ENCODE measurements at regions not wholly inside any gene's neighbourhood (a gene's known extent, or its start where the extent isn't known, plus 50 kb on each side); places are given as distances from the start of the nearest gene placed in this dataset.
A peak's percentile ranks its signal among the peaks of the same experiment; 100 is the strongest.
"Not testable (repeated sequence)": the region's sequence is repeated elsewhere in the genome, so short reads cannot be mapped to it uniquely, and the experiment has no call there.

- no peak overlapping the region for H3K4me3 ChIP-seq (ENCODE audit: low read length)
- no peak for DNase-seq (ENCODE audit: low read depth)
- TF ChIP-seq CTCF (conservative IDR thresholded peaks at IDR 0.05; ENCODE audit: low read depth, low read length), result no peak
Observed at GRCh38 chr11:104682206-104682605, 216.1 kb downstream of the CASP12 start.

DNA sequence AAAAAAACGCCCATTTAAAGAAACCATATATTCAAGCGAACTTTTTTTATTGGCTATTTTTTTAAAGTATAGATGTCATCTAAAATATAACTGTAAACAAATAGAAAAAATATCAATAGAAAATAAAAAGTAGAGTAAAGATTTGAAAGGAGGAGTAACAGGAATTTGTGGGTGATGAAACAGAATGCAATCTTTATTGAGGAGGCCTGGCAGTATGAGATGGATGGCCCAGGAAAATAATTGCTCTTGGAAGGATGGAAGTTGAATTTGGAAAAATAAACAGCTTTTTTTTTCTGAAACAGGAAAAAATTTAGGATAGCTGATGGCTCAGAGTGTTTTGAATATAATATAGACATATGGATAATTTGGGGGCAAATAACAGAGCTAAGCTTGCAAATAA lies 219.0 kb downstream of the CASP12 start:
- DNase-seq (ENCODE audit: low read depth), result no peak
- H3K4me3 ChIP-seq (ENCODE audit: low read length), result no peak overlapping the region
- no peak for TF ChIP-seq CTCF (conservative IDR thresholded peaks at IDR 0.05; ENCODE audit: low read depth, low read length)

DNA sequence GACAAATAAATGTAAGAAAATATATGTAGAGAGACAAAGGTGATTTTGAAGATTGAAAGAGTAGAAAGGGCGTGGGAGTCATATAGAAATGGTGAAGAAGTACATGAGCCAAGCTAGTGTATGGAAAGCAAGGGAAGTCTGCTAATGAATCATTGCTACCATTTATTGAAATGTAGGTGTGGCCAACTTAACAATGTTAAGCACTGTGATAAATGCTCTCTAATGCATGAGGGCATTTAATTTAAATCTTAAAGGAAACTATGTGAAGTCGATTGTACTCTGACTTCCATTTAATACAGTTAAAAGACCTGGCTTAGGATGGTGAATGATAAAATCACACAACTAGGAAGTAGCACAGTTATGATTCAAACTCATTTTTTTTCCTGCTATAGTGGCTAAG lies 219.9 kb downstream of the CASP12 start:
- H3K4me3 ChIP-seq (ENCODE audit: low read length), result no peak overlapping the region
- DNase-seq (ENCODE audit: low read depth), result no peak
- no peak for TF ChIP-seq CTCF (conservative IDR thresholded peaks at IDR 0.05; ENCODE audit: low read depth, low read length)

- H3K4me3 ChIP-seq (ENCODE audit: low read length); DNase-seq (ENCODE audit: low read depth): not testable (repeated sequence)
Observed at GRCh38 chr11:104677069-104677468, 221.2 kb downstream of the CASP12 start.

DNA sequence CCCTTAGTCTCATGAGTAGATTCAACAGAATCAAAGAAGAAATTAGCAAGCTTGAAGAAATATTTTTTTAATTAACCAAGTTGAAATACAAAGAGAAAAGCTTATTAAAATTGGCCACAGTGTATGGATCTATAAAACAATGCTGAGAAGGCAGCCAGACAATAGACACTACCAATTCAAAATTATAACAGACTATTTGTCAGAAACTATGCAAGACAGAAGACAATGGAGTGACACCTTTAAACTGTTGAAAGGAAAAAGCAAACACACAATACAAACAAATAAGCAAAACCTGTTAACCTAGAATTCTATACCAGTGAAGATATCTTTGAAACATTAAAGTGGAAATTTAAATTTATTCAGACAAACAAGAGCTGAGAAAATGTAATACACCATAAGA lies 225.4 kb downstream of the CASP12 start:
- H3K4me3 ChIP-seq (ENCODE audit: low read length), result no peak overlapping the region
- no peak for TF ChIP-seq CTCF (conservative IDR thresholded peaks at IDR 0.05; ENCODE audit: low read depth, low read length)
- DNase-seq (ENCODE audit: low read depth), result no peak

DNA sequence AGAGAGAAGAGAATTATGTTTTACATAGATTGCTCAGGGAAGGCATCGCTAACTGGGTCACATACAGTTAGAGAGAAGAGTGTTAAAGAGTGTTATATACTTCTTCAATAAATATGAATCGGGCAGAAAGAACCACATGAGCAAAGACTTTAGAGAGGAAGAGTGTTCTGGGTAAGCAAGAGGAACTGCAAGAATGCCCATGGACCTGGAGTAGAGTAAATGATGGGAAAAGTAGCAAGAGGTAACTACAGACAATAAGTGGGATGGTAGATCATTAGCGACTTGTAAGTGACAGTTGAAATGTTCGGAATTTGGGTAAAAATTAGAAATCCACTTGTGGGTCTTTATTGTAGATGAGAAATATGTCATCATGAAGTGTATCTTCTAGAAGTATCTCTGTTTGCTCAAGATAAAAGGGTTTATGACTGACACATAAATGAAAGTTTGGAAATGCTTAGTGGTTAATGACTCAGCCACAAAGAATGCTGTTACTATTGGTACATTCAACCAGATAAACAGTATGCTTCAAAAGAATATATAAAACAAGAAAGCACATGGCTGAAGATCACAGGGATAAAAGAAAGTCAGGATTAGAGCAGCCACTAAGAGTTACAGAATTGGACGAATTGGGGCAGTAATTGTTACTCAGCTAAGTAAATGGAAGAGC lies 229.3 kb downstream of the CASP12 start:
- no peak for TF ChIP-seq CTCF (conservative IDR thresholded peaks at IDR 0.05; ENCODE audit: low read depth, low read length)
- peak; percentile 71 for DNase-seq (ENCODE audit: low read depth)
- no peak overlapping the region for H3K4me3 ChIP-seq (ENCODE audit: low read length)

DNA sequence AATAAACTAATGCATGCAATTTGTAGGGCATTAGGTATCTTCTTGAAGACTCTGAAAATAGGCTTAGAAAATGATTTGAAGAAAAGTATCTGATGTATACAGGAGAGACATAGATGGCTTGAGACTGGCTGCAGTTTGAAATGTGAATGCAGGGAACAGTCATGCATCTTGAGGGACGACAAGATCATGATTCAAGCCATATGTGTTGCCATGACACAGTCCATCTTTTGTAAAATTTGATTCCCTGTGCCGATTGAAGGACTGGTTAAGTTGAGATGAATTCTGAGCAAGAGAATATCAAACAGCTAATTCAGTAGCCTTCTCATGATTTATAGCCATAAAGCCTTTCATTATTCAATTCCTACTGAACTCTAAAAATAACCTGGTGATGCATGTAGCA lies 231.6 kb downstream of the CASP12 start:
- no peak for TF ChIP-seq CTCF (conservative IDR thresholded peaks at IDR 0.05; ENCODE audit: low read depth, low read length)
- no peak for DNase-seq (ENCODE audit: low read depth)
- no peak overlapping the region for H3K4me3 ChIP-seq (ENCODE audit: low read length)
